NCI-H82 (cell line): ENCODE measurements at regions not wholly inside any gene's neighbourhood (a gene's known extent, or its start where the extent isn't known, plus 50 kb on each side); places are given as distances from the start of the nearest gene placed in this dataset.

Experiments
- DNase-seq: peaks from one replicate; lab custom pipeline; 2025; lab: John Stamatoyannopoulos, UW

GRCh38 chr13:95447814-95448213 lies 104.7 kb upstream of the CLDN10 start:
- DNase-seq: no peak

GRCh38 chr13:95451656-95452055 lies 100.9 kb upstream of the CLDN10 start:
- no peak for DNase-seq

GRCh38 chr13:95452375-95452774 lies 100.1 kb upstream of the CLDN10 start:
- no peak for DNase-seq

- DNase-seq: peak; percentile 83
Observed at GRCh38 chr13:95455782-95456181, 96.7 kb upstream of the CLDN10 start.

- DNase-seq: no peak
Observed at GRCh38 chr13:95456815-95457214, 95.7 kb upstream of the CLDN10 start.

- no peak for DNase-seq
Observed at GRCh38 chr13:95457294-95457693, 95.2 kb upstream of the CLDN10 start.

- no peak for DNase-seq
Observed at GRCh38 chr13:95462801-95463200, 89.7 kb upstream of the CLDN10 start.

GRCh38 chr13:95463531-95463930 lies 89.0 kb upstream of the CLDN10 start:
- DNase-seq: no peak

GRCh38 chr13:95470574-95471366 lies 81.8 kb upstream of the CLDN10 start:
- DNase-seq: no peak

GRCh38 chr13:95471960-95472359 lies 80.6 kb upstream of the CLDN10 start:
- no peak for DNase-seq

GRCh38 chr13:95474992-95475391 lies 77.5 kb upstream of the CLDN10 start:
- peak; percentile 45 for DNase-seq

GRCh38 chr13:95477187-95477586 lies 75.3 kb upstream of the CLDN10 start:
- no peak for DNase-seq

GRCh38 chr13:95479731-95480130 lies 72.8 kb upstream of the CLDN10 start:
- DNase-seq: no peak

- DNase-seq: no peak
Observed at GRCh38 chr13:95480131-95480545, 72.4 kb upstream of the CLDN10 start.

- no peak for DNase-seq
Observed at GRCh38 chr13:95480791-95481780, 71.4 kb upstream of the CLDN10 start.

GRCh38 chr13:95484052-95484451 lies 68.5 kb upstream of the CLDN10 start:
- no peak for DNase-seq

- no peak for DNase-seq
Observed at GRCh38 chr13:95485045-95485517, 67.4 kb upstream of the CLDN10 start.

- no peak for DNase-seq
Observed at GRCh38 chr13:95485518-95486144, 66.9 kb upstream of the CLDN10 start.

GRCh38 chr13:95492044-95492801 lies 60.3 kb upstream of the CLDN10 start:
- peak; percentile 82 for DNase-seq

GRCh38 chr13:95494082-95494681 lies 58.3 kb upstream of the CLDN10 start:
- peak; percentile 82 for DNase-seq

- peak; percentile 20 for DNase-seq
Observed at GRCh38 chr13:95496485-95496884, 56.0 kb upstream of the CLDN10 start.
